A172 (cell line): ENCODE measurements at regions not wholly inside any gene's neighbourhood (a gene's known extent, or its start where the extent isn't known, plus 50 kb on each side); places are given as distances from the start of the nearest gene placed in this dataset.

Experiments
- DNase-seq: peaks from one replicate; pipeline ENCODE4 v3.0.0-alpha.2; 2015; ENCODE audit warnings: low spot score

- DNase-seq: no peak
These were observed 113.3 kb downstream of the LINC00237 start for GRCh38 chr20:20992686-20993360.

GRCh38 chr20:20992277-20992676 lies 113.9 kb downstream of the LINC00237 start:
- DNase-seq: no peak

GRCh38 chr20:20989081-20989480 lies 117.1 kb downstream of the LINC00237 start:
- no peak for DNase-seq

GRCh38 chr20:20979934-20980333 lies 126.2 kb downstream of the LINC00237 start:
- no peak for DNase-seq

- DNase-seq: no peak
These were observed 128.4 kb downstream of the LINC00237 start for GRCh38 chr20:20977786-20978185.

- no peak for DNase-seq
These were observed 133.7 kb downstream of the LINC00237 start for GRCh38 chr20:20972490-20972889.

- no peak for DNase-seq
These were observed 134.3 kb downstream of the LINC00237 start for GRCh38 chr20:20971810-20972209.

GRCh38 chr20:20970841-20971240 lies 135.3 kb downstream of the LINC00237 start:
- no peak for DNase-seq

GRCh38 chr20:20969701-20970280 lies 136.4 kb downstream of the LINC00237 start:
- DNase-seq: no peak

GRCh38 chr20:20967564-20968184 lies 138.5 kb downstream of the LINC00237 start:
- no peak for DNase-seq

- DNase-seq: no peak
These were observed 140.0 kb downstream of the LINC00237 start for GRCh38 chr20:20966171-20966570.

- DNase-seq: no peak
These were observed 147.0 kb downstream of the LINC00237 start for GRCh38 chr20:20959031-20959755.

GRCh38 chr20:20956513-20956931 lies 149.6 kb downstream of the LINC00237 start:
- no peak for DNase-seq

- DNase-seq: no peak
These were observed 150.3 kb downstream of the LINC00237 start for GRCh38 chr20:20955892-20956291.

GRCh38 chr20:20953738-20954618 lies 152.2 kb downstream of the LINC00237 start:
- DNase-seq: no peak

GRCh38 chr20:20950620-20951019 lies 155.5 kb downstream of the LINC00237 start:
- DNase-seq: no peak

- DNase-seq: no peak
These were observed 159.9 kb downstream of the LINC00237 start for GRCh38 chr20:20946122-20946759.

- DNase-seq: no peak
These were observed 164.7 kb downstream of the LINC00237 start for GRCh38 chr20:20941468-20941889.

GRCh38 chr20:20939006-20939405 lies 167.2 kb downstream of the LINC00237 start:
- DNase-seq: no peak

GRCh38 chr20:20938599-20938998 lies 167.6 kb downstream of the LINC00237 start:
- no peak for DNase-seq

- DNase-seq: no peak
These were observed 168.0 kb downstream of the LINC00237 start for GRCh38 chr20:20938131-20938530.
